ENCODE measurements at regions not wholly inside any gene's neighbourhood (a gene's known extent, or its start where the extent isn't known, plus 50 kb on each side); places are given as distances from the start of the nearest gene placed in this dataset.

- H2AFZ ChIP-seq (ENCODE audit: low read length): no peak overlapping the region
- H4K91ac ChIP-seq (replicated peaks; ENCODE audit: insufficient read length, low read length): no peak overlapping the region
- H3K79me1 ChIP-seq (ENCODE audit: low read depth, low read length): no peaks in the 10 kb centered on the region
- no peaks in the 10 kb centered on the region for H3K9me3 ChIP-seq (ENCODE audit: insufficient read depth in 2 of 2, low read depth in 1 of 2, low read length in 1 of 2)
- H2BK120ac ChIP-seq (replicated peaks; ENCODE audit: low read depth, low read length): no peak overlapping the region
- H4K5ac ChIP-seq (ENCODE audit: insufficient read length, low read depth, low read length): no peak overlapping the region
- no peak overlapping the region for H3K4me3 ChIP-seq (ENCODE audit: extremely low read depth in 1 of 4, insufficient read depth in 2 of 4, low read depth in 3 of 4, low read length in 4 of 4)
- H3K56ac ChIP-seq (replicated peaks; ENCODE audit: insufficient read length, low read depth, low read length): no peak overlapping the region
- no peak overlapping the region for H2BK12ac ChIP-seq (ENCODE audit: low read depth, low read length)
- ChIA-PET POLR2A (ENCODE audit: partially characterized antibody) (no interaction called here), CTCF (ENCODE audit: partially characterized antibody) (no interaction called here)
- H3K36me3 ChIP-seq (ENCODE audit: control insufficient read depth in 2 of 4, insufficient read depth in 4 of 4, low read length in 3 of 4): peaks cover 0 to 14% (median 4%) of the 10 kb centered on the region in 4 experiments; a peak in 4 of 8 replicates
- no peak overlapping the region for H2BK20ac ChIP-seq (ENCODE audit: low read length)
- H2AK5ac ChIP-seq (ENCODE audit: low read depth, low read length): no peak overlapping the region
- H3K4ac ChIP-seq (replicated peaks; ENCODE audit: insufficient read length, low read depth, low read length): no peak overlapping the region
- no peak overlapping the region for H3K27ac ChIP-seq (ENCODE audit: low read depth, low read length)
- FAIRE-seq (no peak), DNase-seq (ENCODE audit: low read depth in 1 of 2, low spot score in 2 of 2) (no peak)
- 88% methylated on average over 4 of the region's 5 CpGs; no CpG with 5 or more reads in 1 of the 2 experiments for WGBS, 2 experiments (ENCODE audit: extremely low coverage in 1 of 2, insufficient coverage in 1 of 2, insufficient read length in 1 of 2, insufficient replicate concordance in 2 of 2, low coverage in 1 of 2, low lambda C conversion rate in 2 of 2, missing lambda C conversion rate in 1 of 2)
- H3K4me2 ChIP-seq (ENCODE audit: insufficient read depth in 1 of 2, low read depth in 2 of 2, low read length in 2 of 2): no peak overlapping the region
- H3K27me3 ChIP-seq (replicated peaks in 1 of 4; ENCODE audit: control insufficient read depth in 3 of 4, extremely low read depth in 1 of 4, insufficient read depth in 3 of 4, low read length in 3 of 4): no peaks in the 10 kb centered on the region
- H2BK15ac ChIP-seq (ENCODE audit: low read length): no peak overlapping the region
- H3K23me2 ChIP-seq (ENCODE audit: low read depth, low read length): no peaks in the 10 kb centered on the region; the same call in 1 of the 2 replicates
- no peak overlapping the region for H3K18ac ChIP-seq (ENCODE audit: extremely low read depth, low read length)
- H3K9ac ChIP-seq (replicated peaks in 1 of 4; ENCODE audit: extremely low read depth in 1 of 4, low read depth in 3 of 4, low read length in 3 of 4): no peak overlapping the region
- H3K79me2 ChIP-seq (ENCODE audit: control insufficient read depth in 1 of 2, insufficient read depth in 2 of 2, low read length in 2 of 2): peaks cover 0 to 39% of the 10 kb centered on the region in 2 experiments; a peak in 2 of 4 replicates
- H4K8ac ChIP-seq (ENCODE audit: extremely low read depth, insufficient read depth, low read length): no peak overlapping the region
- no peak overlapping the region for H3K14ac ChIP-seq (ENCODE audit: insufficient read length)
- peaks cover 0 to 6% of the 10 kb centered on the region in 2 experiments for H4K20me1 ChIP-seq (replicated peaks in 1 of 2; ENCODE audit: control insufficient read depth in 1 of 2, insufficient read depth in 2 of 2, low read length in 2 of 2)
- H3K23ac ChIP-seq (ENCODE audit: insufficient read length): no peak overlapping the region
- no peaks in the 10 kb centered on the region for H3K4me1 ChIP-seq (replicated peaks in 1 of 4; ENCODE audit: control insufficient read depth in 3 of 4, insufficient read depth in 4 of 4, low read length in 3 of 4)
- no peak overlapping the region for H2BK5ac ChIP-seq (ENCODE audit: low read depth, low read length)
- TF ChIP-seq BACH1 (IDR thresholded peaks at IDR 0.05; ENCODE audit: low read length): no peak
- TF ChIP-seq JUN (IDR thresholded peaks at IDR 0.05; ENCODE audit: low read depth, low read length): no peak
- TF ChIP-seq FOSL1 (IDR thresholded peaks at IDR 0.05; ENCODE audit: insufficient read depth, low read depth, low read length): no peak
- TF ChIP-seq EZH2 (IDR thresholded peaks at IDR 0.05; ENCODE audit: low read depth, low read length, severe bottlenecking): no peak
- no peak for TF ChIP-seq NANOG (IDR thresholded peaks at IDR 0.05; ENCODE audit: insufficient read depth, low read depth, low read length, poor library complexity, severe bottlenecking)
- no peak for TF ChIP-seq POU5F1 (IDR thresholded peaks at IDR 0.05; ENCODE audit: low read depth, low read length)
- TF ChIP-seq RXRA (IDR thresholded peaks at IDR 0.05; ENCODE audit: insufficient read depth, low read depth, low read length): no peak
- no peak for TF ChIP-seq MAFK (IDR thresholded peaks at IDR 0.05; ENCODE audit: low read depth, low read length)
- no peak for TF ChIP-seq POLR2A (IDR thresholded peaks at IDR 0.05; ENCODE audit: control extremely low read depth in 1 of 2, low read depth in 2 of 2, low read length in 2 of 2)
- no peak for TF ChIP-seq CHD1 (IDR thresholded peaks at IDR 0.05; ENCODE audit: low read depth, low read length)
- TF ChIP-seq NRF1 (IDR thresholded peaks at IDR 0.05; ENCODE audit: low read depth, low read length): no peak
- TF ChIP-seq CBX5 (IDR thresholded peaks at IDR 0.05; ENCODE audit: low read depth, low read length): no peak
- TF ChIP-seq SRF (IDR thresholded peaks at IDR 0.05; ENCODE audit: low read depth, low read length): no peak
- TF ChIP-seq EP300 (IDR thresholded peaks at IDR 0.05; ENCODE audit: borderline replicate concordance in 1 of 2, low read depth in 2 of 2, low read length in 2 of 2): no peak
- TF ChIP-seq SIN3A (conservative IDR thresholded peaks at IDR 0.05 in 1 of 2, IDR thresholded peaks at IDR 0.05 in 1 of 2; ENCODE audit: low read depth in 1 of 2, low read length in 2 of 2): no peak
Measured at GRCh38 chrY:7308816-7309215, 397.3 kb upstream of the AMELY start.

Data from H1 (cell line).